Stomach smooth muscle (tissue), 2 donors: ENCODE measurements at regions not wholly inside any gene's neighbourhood (a gene's known extent, or its start where the extent isn't known, plus 50 kb on each side); places are given as distances from the start of the nearest gene placed in this dataset.

ENCODE experiments used
- H3K27ac ChIP-seq: one replicate; pipeline ENCODE4 v1.7.0; 2013; ENCODE audit warnings: mild to moderate bottlenecking, low read length, inconsistent platforms
- H3K27me3 ChIP-seq, 2 donors: one replicate each; pipeline ENCODE4 v1.7.0; 2013; ENCODE audit warnings: low read length in 2 of 2; ENCODE audit not compliant: insufficient read depth in 2 of 2, control insufficient read depth in 1 of 2
- H3K36me3 ChIP-seq, 2 donors: one replicate each; pipeline ENCODE4 v1.7.0; 2013; ENCODE audit warnings: low read length in 2 of 2; ENCODE audit not compliant: control insufficient read depth in 2 of 2, insufficient read depth in 2 of 2
- H3K4me1 ChIP-seq: one replicate; pipeline ENCODE4 v1.7.0; 2013; ENCODE audit warnings: low read length; ENCODE audit not compliant: control insufficient read depth, insufficient read depth
- H3K4me3 ChIP-seq, 2 donors: one replicate each; pipeline ENCODE4 v1.7.0; 2013; ENCODE audit warnings: low read length in 2 of 2
- H3K9ac ChIP-seq, 2 donors: one replicate each; pipeline ENCODE4 v1.7.0; 2013; ENCODE audit warnings: low read length in 2 of 2, mild to moderate bottlenecking in 1 of 2
- H3K9me3 ChIP-seq, 2 donors: one replicate each; pipeline ENCODE4 v1.7.0; 2013; ENCODE audit warnings: low read length in 2 of 2; ENCODE audit not compliant: control insufficient read depth in 2 of 2
- donor health status: healthy.
- donor health status: Pancreatic carcinoma.

DNA sequence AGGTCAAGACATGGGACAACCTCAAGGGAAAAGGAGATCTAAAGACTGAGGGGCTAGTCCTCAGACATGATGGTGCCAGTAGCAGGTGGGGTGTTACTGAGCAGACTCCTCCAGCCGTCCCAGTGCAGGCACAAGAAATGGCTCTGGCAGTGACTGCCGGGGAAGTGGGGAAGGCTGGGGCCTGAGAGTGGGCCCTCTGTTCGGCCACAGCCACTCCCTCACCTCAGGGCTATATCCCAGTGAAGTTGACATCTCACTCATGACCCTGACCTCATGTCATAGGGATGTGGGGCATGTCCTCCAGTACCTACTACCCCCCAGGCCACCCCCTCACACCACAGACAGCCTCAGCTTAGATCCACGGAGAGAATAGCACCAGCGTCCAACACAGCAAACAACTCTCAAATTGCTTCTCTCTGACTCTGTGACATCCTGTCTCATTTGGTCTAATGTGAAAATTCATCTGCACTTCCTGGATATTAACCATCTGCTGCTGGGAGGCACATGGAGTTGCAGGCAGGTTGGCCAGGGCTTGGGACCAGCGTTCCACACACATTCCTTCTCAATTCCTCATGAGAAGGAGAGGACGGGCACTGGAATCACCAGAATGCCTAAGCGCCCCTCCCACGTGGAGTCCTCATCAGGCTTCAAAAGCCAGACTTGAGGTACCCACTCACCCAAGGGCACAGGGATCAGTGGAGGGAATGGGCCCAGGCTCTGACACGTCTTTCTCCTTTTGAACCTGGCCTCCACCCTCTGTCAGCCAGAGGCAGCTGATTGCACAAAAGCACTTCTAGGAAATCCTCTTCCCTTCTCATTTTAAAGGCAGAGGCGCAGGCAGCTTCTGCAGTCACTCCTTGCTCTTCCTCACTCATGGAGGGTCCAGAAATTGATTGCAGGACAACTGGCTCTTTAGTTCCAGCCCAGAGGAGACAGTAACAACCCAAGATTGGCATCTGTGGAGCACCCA lies 163.6 kb upstream of the CST7 start:
- no peaks in the 10 kb centered on the region for H3K27me3 ChIP-seq
- peaks cover 17% of the 10 kb centered on the region for H3K4me1 ChIP-seq
- no peaks in the 10 kb centered on the region for H3K36me3 ChIP-seq
- H3K4me3 ChIP-seq: no peak overlapping the region
- no peak overlapping the region for H3K27ac ChIP-seq
- H3K9ac ChIP-seq: no peak overlapping the region
- no peaks in the 10 kb centered on the region for H3K9me3 ChIP-seq

DNA sequence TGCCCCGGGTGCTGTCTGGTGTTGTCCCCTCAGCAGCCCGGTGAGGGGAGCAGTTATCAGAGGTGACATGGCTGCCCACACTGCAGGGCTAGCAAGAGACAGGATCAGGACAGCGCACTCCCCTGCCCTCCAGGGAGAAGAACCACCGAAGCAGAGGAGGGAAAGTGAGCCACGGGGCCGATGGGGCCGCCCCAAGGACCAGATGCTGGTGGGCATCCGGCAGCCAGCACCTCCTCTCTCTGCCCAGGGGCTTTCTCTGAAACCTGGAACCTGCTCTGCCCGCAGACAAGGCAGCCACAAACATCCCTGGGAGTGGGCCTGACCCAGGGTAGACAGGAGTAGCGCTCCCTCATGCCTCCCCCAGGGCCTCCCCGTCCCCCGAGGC lies 163.0 kb upstream of the CST7 start:
- H3K36me3 ChIP-seq: no peaks in the 10 kb centered on the region
- H3K9me3 ChIP-seq: no peaks in the 10 kb centered on the region
- no peak overlapping the region for H3K27ac ChIP-seq
- H3K9ac ChIP-seq: no peak overlapping the region
- peaks cover 12% of the 10 kb centered on the region for H3K4me1 ChIP-seq
- H3K27me3 ChIP-seq: no peaks in the 10 kb centered on the region
- no peak overlapping the region for H3K4me3 ChIP-seq

DNA sequence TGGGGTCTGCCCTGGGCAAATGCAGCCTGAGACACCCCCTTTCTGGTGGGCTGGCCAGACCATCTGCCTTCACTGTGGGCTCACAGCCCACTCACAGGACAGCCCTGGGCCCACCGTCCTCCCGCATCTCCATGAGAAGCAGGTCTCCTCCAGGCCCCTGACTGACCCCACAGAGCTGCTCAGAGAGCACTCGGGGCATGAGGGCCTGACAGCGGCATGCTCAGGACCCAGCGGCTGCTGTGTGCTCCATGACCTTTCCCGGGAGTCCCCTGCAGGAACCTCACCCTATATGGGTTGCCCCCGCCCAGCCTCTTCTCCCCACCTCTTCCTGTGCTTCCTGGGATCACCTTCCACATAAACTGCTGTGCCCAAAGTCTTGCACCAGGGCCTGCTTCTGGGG lies 162.4 kb upstream of the CST7 start:
- Histone ChIP-seq H3K4me1 (peaks cover 7% of the 10 kb centered on the region), H3K9me3 (no peaks in the 10 kb centered on the region), H3K27me3 (no peaks in the 10 kb centered on the region), H3K27ac (no peak overlapping the region), H3K4me3 (no peak overlapping the region), H3K9ac (no peak overlapping the region), H3K36me3 (no peaks in the 10 kb centered on the region)

GRCh38 chr20:24787071-24787470 lies 162.0 kb upstream of the CST7 start:
- Histone ChIP-seq H3K4me3 (no peak overlapping the region), H3K27me3 (peaks cover 0 to 2% of the 10 kb centered on the region in 2 donors), H3K9me3 (no peaks in the 10 kb centered on the region), H3K36me3 (no peaks in the 10 kb centered on the region), H3K4me1 (peaks cover 4% of the 10 kb centered on the region), H3K9ac (no peak overlapping the region), H3K27ac (no peak overlapping the region)

DNA sequence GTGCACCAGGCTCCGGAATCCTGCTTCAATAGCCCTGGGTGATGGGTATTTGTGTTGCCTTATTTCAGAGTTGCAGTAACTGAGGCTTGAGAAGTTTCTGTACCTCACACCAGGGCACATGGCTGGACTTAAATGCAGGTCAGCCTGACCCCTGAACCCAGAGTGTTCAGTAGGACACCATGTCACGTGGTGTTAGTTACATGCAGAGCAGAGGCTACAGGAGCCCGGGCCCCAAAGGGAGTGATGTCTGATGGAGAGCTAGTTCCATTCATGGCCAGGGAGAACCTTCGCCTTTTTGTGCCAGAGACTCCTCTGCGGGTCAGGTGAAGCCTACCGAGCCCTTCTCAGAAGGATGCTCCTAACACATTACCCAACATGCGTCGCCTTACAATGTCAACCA lies 161.4 kb upstream of the CST7 start:
- H3K27me3 ChIP-seq: peaks cover 0 to 3% of the 10 kb centered on the region in 2 donors
- peaks cover 2% of the 10 kb centered on the region for H3K4me1 ChIP-seq

DNA sequence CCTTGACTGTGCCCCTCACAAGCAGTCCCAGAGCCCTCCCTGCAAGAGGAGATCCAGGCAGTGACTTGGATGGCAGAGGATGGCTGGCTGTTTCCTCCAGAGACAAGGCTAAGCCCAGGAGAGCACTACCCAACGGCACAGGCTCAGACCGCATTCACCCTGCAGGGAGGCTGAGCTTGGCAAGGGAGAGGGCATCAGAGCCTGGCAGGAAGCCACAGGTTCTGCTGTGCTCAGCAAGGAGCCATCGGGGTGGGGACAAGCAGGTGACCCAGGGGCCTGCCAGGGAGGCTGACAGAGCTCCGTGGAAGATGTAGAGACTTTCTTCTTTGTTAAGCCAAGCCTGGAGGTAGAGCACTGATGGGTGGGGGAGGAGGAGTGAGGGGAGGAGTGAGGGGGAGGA lies 159.2 kb upstream of the CST7 start:
- no peaks in the 10 kb centered on the region for H3K9me3 ChIP-seq
- H3K9ac ChIP-seq: no peak overlapping the region
- H3K27ac ChIP-seq: no peak overlapping the region
- no peak overlapping the region for H3K4me3 ChIP-seq
- no peaks in the 10 kb centered on the region for H3K4me1 ChIP-seq
- H3K27me3 ChIP-seq: peaks cover 0 to 3% of the 10 kb centered on the region in 2 donors
- no peaks in the 10 kb centered on the region for H3K36me3 ChIP-seq

More for the DNA sequence above, 161.4 kb upstream of the CST7 start:
- Histone ChIP-seq H3K9me3 (no peaks in the 10 kb centered on the region), H3K36me3 (no peaks in the 10 kb centered on the region), H3K9ac (no peak overlapping the region), H3K4me3 (no peak overlapping the region), H3K27ac (no peak overlapping the region)

DNA sequence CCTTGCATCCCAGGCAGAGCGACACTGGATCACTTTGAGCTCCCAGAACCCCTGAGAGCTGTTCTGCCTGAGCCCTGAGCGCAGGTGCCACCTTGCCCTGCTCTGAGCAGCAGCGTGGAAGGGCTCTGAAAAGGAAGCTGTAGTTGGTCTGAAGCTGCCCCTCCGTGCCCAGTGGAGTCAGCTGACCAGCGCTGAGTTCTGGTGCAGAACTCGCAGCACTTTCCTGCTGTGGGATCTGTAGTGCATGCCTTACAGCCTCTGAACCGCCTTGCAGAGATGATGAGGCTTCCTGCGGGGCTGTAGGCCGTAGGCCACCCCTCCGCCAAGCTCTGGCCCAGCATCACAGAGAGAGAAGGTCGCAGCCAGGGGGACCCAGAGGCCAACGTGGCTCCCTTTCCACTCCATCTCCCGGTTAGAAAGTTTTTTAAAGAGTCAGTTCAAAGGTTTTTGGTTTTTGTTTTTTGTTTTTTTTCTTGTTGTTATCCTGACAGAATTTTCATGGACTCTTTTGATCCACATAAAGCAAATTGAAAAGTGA lies 158.3 kb upstream of the CST7 start:
- Histone ChIP-seq H3K36me3 (no peaks in the 10 kb centered on the region), H3K9ac (no peak overlapping the region)

GRCh38 chr20:24791953-24792352 lies 157.1 kb upstream of the CST7 start:
- Histone ChIP-seq H3K9me3 (no peaks in the 10 kb centered on the region), H3K36me3 (no peaks in the 10 kb centered on the region), H3K4me3 (no peak overlapping the region), H3K27me3 (peaks cover 0 to 3% of the 10 kb centered on the region in 2 donors), H3K9ac (no peak overlapping the region), H3K4me1 (no peaks in the 10 kb centered on the region), H3K27ac (no peak overlapping the region)

More for the DNA sequence above, 158.3 kb upstream of the CST7 start:
- peaks cover 0 to 3% of the 10 kb centered on the region in 2 donors for H3K27me3 ChIP-seq
- no peaks in the 10 kb centered on the region for H3K9me3 ChIP-seq
- no peaks in the 10 kb centered on the region for H3K4me1 ChIP-seq
- H3K27ac ChIP-seq: no peak overlapping the region
- H3K4me3 ChIP-seq: no peak overlapping the region

DNA sequence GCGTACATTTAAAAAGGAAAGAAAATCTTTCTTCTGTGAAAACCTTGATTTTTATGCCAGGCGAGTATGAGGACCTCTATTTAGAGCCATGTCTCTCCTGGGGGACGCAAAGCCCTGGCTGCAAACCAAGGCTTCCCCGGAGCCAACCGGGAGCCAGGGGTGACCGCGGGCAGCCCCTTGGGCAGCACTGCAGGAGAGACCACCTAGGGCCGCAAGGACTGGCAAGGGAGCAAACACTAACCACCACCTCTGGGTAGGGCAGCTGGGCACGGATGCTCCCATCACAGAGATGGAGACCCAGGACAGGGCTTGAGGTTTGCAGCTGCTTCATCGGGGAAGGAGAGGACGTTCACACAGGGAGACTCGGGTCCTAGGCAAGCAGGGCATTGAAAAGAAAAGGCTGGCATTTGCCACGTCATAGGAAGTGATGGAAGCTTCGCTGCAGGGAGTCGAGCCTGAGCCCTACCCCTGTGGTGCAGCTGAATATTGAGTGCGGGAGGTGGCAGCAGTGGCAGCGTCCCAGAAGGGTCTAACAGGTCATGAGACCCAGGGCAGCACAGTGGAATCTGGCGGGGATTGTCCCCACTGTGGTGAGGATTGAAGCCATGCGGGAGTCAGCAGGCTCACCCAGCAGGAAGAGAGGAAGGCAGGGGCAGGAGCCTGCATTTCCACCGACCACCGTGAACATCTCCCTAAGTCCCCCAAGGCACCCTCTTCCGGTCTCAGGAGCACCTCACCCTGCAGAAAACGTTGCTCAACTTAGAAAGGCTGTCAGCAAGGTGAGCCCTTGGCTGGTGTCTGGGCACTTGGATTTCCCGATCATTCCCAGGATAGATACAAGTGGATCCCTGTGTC lies 156.2 kb upstream of the CST7 start:
- Histone ChIP-seq H3K36me3 (no peaks in the 10 kb centered on the region), H3K27ac (no peak overlapping the region), H3K4me3 (no peak overlapping the region), H3K27me3 (peaks cover 0 to 3% of the 10 kb centered on the region in 2 donors), H3K4me1 (no peaks in the 10 kb centered on the region), H3K9me3 (no peaks in the 10 kb centered on the region), H3K9ac (no peak overlapping the region)

GRCh38 chr20:24795436-24795835 lies 153.6 kb upstream of the CST7 start:
- Histone ChIP-seq H3K27me3 (peaks cover 0 to 3% of the 10 kb centered on the region in 2 donors), H3K9me3 (no peaks in the 10 kb centered on the region)

More at GRCh38 chr20:24795436-24795835, 153.6 kb upstream of the CST7 start:
- H3K9ac ChIP-seq: no peak overlapping the region
- H3K27ac ChIP-seq: no peak overlapping the region
- no peaks in the 10 kb centered on the region for H3K36me3 ChIP-seq
- no peaks in the 10 kb centered on the region for H3K4me1 ChIP-seq
- H3K4me3 ChIP-seq: no peak overlapping the region
